NCI-H187 (cell line): ENCODE measurements at regions not wholly inside any gene's neighbourhood (a gene's known extent, or its start where the extent isn't known, plus 50 kb on each side); places are given as distances from the start of the nearest gene placed in this dataset.
"Not testable (repeated sequence)": the region's sequence is repeated elsewhere in the genome, so short reads cannot be mapped to it uniquely, and the experiment has no call there.

Experiments used
- DNase-seq, 2 experiments: peaks; one replicate each; lab custom pipeline; 2025; lab: John Stamatoyannopoulos, UW

DNA sequence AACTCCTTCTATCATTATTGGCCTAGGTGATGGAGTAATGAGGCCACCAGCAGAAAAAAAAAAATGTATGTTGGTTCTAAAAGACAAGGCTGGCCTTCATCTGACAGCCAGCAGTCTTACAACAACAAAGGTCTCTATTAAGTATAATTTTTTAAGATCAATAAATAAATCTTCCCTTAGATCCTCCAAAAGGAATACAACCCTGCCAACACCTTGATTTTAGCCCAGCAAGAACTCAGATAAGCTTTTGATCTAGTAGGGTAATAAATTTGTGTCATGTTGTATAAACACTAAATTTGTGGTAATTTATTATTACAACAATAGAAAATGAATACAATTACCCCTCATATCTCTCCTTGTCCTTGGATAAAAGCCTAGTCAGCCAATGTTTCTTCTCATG, 633.2 kb upstream of the FAM174A start:
- DNase-seq, result no peak

DNA sequence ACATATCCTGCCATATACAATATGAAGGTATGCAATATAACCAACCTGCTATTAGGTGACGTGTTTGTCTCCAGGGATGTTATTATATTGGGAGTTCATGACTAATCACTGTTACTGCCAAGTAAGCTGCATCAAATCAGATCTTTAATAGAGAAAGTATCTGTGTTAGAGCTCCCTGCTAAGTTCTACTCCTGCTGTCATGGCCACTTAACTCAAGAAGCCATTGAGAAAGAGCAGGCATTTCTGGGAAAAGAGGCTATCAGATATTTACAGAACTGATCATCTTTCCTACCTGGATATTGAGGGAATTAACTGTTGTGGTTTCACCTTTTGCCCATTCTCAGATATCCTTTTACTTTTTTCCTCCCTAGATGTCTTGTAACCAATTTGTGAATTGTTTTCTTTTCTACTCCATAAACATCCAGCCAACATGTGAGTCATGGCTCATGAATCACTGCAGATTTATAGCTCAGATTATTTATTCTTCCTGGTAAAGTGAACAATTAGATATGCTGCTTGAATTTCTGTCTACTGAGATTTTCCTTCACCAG, 634.8 kb upstream of the FAM174A start:
- DNase-seq, result peak in 1 of 2 experiments; percentile 39

DNA sequence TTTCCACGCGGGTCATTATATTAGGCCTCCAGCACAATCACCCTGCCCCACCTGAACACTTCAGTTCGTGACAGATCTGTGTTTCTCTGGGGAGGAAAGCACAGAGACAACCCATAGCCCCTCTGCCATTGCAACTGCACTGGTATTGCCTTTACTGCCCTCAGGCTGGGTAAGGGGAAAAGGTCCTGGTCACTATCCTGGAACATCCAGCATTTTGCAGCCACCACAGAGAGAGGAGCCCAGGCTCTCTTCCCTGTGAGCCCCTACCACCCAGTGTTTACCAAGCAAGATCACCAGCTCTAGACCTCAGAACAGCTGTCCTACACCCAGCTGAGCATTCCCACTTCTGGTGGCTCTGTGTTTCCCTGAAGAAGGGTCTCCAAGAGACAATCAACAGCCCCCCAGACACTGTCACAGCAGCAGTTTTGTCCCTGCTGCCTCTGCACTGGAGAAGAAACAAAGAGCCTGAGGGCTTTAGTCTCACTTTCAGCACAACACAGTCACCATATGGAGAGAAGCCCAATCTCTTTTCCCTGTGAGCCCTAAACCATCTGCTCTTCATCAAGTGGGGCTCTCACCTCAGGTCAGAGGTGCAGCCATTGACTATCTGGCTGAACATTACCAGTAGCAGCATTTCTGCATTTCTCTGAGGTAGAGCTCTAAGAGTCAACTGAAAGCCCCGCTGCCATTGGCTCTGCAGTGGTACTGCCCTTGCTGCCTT, 655.2 kb upstream of the FAM174A start:
- DNase-seq, result no peak

DNA sequence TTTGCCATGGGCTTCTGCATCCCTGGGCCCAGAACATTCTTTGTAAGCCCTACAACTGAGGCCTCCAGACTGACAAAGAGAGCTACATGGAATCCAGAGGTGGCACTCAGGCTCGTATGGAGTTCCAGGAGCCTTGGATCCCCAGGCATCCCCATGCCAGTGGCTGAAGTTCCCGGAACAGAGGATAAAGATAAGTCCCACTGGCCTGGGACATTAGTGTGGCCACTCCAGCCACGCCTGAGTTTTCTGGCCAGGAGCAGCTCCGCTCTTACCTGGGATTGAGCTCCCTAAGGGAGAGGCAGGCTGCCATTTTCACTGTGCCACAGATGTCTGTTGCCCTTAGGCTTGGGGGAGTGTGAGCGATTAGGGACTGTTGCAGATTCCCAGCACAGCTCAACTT, 656.3 kb upstream of the FAM174A start:
- no peak for DNase-seq

DNA sequence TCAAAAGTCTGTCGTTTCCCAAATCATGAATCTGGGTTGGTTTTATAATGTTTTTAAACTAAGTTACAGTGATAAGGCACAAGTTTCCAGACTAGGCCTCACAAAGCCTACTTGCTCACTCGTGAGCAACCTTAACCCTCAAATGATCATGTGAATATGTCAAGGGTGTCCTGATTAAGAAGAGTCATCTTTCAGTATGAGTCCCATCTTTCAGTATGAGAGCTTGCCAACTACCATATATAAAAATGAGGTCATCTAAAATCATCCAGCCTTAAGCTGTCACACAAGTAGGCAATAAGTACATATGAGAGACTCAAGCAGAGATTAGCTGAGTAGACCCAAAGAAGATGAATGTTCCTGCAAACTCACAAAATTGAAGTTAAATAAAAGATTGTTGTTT, 668.4 kb upstream of the FAM174A start:
- DNase-seq, result no peak

DNA sequence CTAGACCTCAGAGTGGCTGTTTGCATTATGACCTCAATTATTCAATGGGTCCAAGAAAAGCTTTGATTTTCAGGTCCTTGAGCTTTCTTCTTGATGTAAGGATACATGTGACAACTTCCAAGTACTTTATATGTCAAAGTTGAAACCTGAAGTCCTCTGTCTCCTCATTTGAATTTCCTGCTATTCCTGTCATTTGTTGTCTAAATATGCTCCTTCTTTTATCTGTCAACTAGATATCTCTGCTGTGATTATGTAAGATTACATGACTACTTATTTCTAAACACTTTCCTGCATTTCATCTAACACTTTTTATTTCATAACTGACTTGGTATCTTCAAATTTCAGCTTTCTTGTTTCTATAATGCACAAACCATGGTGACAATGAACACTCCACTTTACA, 670.0 kb upstream of the FAM174A start:
- DNase-seq, result no peak

DNA sequence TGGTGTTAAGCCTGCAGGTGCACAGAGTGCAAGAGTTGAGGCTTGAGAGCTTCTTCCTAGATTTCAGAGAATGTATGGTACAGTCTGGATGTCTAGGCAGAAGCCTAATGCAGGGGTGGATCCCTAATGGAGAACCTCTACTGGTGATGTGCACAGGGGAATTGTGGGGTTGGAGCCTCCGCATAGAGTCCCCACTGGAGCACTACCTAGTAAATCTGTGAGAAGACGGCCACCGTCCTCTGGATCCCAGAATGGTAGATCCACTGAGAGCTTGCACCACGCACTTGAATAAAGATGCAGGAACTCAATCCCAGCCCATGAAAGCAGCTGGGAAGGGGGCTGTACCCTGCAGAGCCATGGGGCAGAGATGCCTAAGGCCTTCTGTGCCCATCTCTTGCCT, 699.4 kb upstream of the FAM174A start:
- no peak for DNase-seq

DNA sequence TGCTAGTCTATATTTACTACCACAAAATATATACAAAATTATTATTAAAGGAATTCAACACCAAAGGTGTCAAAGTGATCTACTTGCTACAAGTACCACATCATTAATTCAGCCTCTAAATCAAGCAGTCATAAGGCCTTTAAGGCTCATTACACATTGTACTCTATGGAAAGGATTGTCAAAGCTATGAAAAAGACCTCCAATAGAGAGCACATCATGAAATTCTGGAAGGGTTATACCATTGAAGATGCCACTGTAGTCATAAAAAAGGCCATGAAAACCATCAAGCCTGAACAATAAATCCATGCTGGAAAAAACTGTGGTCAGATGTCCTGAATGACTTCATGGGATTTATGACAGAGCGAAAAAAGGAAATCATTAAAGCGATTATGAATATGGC, 708.0 kb upstream of the FAM174A start:
- no peak for DNase-seq

DNA sequence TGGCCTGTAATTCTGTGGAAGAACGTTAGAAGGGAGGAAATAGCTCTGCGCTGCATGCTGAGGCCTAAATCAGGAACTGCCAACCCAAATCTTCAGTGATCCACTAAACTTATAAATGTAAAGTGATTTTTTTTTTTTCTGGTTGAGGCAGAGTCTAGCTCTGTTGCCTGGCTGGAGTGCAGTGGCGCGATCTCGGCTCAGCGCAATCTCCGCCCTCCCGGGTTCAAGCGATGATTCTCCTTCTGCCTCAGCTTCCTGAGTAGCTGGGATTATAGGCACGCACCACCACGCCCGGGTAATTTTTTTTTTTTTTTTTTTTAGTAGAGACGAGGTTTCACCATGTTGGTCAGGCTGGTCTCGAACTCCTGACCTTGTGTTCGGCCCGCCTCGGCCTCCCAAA, 717.4 kb upstream of the FAM174A start:
- no peak for DNase-seq

DNA sequence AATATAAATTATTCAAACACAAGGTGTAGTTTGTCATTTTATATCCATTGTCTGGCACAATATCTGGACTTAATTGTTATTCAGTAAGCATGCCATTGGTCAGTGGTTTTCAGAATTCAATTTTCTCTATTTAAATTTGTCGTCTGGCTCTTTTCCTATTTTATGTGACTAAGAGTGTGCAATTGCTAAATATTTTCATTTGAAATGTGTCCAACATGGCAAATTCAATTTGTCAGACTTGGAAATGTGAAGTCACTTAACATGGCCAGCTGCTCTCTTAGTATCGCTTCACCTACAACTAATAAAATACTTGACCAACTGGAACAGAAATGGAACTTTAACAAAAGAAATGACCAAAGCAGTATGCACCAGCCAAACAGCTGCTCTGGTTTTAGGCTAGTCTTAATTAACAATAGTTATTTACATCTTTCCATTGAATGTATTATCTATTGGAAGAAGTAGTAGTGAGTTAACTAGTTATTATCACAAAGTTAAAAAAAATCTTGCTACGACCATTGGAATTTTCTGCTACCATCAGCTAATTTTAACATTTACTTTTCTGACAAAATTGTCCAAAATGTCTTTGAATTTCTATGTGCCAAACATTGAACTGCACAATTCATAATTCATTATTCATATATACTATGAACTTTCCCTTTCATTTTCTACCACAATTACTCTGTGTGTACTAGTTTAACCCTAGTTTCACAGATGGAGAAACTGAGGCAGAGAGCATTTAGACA, 720.7 kb upstream of the FAM174A start:
- no peak for DNase-seq

DNA sequence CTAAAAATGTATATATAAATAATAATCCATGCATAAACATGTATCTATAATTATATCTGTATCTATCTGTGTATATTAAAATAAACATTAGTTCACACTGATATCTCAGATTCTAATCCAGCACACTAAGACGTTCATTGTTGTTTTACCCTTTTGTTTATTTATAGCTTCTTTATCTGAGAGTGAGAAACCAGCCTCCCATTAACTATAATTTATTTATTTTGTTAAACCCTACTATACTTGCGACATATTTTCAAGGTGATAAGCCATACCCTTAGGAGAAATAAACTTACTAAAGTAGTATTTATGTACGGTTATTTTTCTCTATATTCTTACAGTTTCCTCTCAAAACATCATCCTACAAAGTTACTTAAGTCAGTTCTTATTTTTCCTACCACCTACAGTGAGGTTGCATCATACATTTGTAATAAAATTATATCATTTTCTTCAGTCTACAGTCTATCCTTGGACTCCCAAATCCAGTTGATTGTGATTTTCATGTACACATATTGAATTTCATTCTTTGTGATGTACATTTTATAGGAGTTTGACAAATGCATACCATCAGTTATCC, 726.4 kb upstream of the FAM174A start:
- DNase-seq, result no peak

DNA sequence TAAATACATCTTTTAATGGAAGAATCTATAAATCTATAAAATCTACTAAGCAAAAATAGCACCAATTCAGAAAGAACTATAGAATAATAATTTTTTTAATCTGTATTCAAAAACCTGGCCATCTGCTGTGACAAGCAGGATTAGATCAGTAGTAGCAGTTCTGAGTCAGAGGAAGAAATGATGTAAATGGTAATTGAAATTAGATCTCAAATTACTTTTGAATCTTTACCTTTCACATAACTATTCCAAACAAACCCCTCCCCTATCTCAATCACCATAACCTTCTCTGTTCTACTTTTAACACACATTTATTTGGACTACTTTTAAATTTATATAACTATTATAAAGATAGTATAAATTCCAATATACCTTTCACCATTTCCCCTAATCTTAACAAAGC, 727.8 kb upstream of the FAM174A start:
- DNase-seq, result no peak

DNA sequence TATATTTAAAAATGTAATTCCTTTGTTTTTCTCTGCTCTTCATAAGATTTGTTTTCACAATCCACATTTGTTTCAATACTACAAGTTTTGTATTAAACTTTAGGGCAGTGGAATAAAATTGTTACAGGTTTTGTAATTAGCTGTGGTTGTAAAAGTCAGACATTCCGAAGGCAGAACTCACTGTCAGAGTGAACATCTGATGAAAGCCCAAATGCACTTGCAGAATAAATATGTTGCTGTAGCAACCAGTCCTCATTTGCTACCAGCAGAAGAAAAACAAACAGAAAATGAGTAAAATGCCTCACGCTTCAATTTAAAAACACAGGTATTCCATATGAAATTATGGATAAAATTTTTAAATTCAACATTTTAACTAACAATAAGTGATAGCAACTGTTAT, 740.1 kb upstream of the FAM174A start:
- no peak for DNase-seq

DNA sequence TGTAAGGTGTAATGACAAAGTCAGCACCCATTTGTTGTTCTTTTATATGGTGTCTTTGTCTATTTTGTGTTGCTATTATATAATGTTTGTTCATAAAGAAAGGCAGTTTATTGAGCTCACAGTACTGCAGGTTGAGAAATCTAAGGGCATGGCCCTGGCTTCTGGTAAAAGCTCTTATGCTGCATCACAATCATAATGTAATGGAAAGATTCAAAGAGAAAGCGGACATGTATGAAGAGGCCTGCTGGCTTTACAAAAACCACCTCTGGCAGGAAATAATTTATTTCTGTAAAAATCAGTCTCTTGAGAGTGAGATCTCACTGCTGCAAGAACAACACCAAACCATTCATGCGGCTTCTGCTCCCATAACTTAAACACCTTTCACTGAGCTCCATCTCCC, 746.7 kb upstream of the FAM174A start:
- DNase-seq, result no peak

DNA sequence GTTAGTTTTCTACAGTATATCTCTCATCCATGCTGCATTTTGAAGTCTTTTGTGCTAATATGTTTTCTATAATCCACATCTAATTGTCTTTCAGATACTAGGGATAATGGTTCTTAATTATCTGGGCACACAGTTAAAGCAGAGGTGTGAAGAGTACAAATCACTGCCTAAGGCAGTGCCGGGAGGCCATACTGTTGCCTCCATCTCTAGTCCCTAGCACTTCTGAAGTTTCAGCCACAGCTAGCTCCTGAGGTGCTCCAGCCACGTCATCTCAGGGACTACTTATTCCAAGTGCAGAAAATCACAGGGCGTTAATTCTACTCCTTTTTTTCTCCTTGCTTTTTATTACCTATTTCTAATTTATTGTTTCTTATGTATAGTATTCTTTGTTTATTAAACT, 760.0 kb upstream of the FAM174A start:
- DNase-seq, result no peak

DNA sequence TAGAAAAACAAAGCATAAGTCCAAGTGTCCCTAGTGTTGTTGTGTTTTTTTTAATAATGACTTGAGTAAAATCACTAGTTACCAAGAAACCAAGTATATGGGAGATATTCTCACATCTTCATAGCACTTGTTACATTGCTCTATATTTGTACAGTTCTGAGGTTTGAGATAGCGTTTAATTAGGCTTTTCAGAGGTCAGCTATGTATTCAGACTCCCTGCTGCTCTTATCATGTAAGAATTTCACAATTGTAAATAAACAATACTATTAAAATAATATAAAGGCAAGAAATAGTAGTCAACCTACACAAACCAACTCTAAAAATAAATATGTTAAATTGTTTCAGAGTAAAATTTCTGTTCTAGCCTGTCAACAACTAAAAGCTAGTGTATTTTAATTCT, 761.9 kb upstream of the FAM174A start:
- no peak for DNase-seq

DNA sequence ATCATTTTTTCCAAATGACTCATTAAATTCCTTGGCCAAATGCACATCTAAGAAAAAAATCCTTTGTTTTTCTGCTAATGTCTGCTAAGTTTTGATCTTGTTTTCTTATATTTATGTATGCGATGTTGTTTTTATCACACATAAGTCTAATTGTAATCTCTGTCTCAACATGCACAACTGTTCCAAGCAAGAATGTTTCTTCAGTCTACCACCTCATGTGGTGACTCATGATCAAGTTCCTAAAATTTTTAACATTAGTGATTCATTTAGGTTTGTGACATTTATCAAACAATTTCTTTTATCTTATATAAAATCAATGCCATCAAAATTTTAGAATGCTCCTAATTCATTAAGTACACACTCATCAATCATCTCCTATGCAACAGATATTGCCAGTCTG, 763.9 kb upstream of the FAM174A start:
- DNase-seq, result no peak

DNA sequence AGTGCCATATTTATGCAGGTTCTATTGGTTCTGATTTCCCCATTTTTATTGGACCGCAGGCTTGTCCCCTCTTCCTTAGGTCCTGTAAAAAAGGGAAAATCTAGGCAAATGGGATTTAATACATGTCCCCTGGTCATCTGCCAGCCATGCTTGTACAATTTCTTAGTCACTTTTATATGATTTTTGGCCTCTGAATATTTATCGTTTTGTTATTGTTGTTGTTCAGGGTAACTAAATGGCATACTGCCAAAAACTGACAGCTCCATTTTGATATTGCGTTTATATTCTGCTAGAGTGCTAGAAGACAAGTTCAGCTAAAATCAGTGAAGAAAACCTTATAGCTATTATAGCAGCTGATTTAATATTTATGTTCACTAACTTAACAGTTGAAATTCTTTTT, 770.2 kb upstream of the FAM174A start:
- no peak for DNase-seq

DNA sequence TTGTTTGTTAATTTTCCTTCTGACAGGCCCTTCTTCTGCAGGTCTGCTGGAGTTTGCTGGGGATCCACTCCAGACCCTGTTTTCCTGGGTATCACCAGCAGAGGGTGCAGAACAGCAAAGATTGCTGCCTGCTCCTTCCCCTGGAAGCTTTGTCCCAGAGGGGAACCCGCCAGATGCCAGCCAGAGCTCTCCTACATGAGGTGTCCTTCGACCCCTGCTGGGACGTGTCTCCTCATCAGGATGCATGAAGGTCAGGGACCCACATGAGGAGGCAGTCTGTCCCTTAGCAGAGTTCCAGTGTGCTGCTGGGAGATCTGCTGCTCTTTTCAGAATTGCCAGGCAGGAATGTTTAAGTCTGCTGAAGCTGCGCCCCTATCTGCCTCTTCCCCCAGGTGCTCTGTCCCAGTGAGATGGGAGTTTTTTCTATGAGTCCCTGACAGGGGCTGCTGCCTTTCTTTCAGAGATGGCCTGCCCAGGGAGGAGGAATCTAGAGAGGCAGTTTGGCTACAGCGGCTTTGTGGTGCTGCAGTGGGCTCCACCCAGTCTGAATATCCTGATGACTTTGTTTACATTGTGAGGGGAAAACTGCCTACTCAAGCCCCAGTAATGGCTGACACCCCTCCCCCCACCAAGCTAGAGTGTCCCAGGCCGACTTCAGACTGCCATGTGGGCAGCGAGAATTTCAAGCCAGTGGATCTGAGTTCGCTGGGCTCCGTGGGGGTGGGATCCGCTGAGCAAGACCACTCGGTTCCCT, 772.0 kb upstream of the FAM174A start:
- no peak for DNase-seq

DNA sequence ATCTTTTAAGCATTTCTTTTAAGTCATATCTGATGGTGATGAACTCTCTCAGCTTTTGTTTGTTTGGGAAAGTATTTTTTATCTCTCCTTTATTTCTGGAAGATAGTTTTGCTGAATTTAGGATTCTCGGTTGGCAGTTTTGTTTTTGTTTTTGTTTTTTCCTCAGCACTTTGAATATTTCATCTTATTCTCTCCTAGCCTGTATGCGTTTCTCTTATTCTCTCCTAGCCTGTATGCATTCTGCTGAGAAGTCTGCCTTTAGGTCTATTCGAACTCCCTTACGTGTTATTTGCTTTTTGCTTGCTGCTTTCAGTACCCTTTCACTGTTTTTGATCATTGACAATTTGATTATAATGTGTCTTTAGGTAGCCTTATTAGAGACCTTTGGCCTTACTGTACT, 787.8 kb upstream of the FAM174A start:
- no peak for DNase-seq

DNA sequence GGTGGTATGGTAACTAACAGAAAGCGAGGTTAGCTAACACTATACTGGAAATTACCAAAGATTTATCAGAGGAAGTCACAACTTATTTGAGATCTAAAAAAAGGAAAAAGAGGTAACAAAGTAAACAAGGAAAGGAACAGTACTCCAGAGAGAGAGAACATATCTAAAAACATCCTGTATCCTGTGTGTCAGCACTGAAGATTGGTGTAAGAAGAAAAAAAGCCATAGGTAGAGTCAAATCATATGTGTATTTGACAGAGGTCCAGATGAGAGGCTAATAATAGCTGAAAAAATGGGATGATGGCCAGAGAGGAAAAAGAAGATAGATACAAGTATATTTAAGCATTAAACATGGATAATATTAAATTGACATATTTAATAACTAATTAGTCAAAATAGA, 802.0 kb upstream of the FAM174A start:
- DNase-seq, result not testable (repeated sequence)

DNA sequence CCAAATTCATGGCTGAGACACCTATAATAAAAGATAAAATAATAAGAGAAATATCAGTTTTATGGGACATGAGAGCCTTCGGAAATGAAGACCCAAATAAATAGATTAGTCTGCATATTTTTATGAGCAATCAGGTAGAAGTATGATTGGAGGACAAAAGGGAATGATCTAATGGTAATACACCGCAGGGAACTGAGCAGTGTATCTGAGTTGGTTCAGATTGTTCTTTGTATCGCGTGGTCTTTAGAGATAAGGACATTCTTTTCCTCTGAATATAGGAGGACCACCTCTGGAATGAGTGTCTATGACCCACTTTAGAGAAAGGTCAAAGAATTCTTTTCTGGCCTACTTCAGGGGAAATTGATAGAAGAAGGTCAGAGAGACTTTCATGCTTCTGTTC, 801.8 kb upstream of the CHD1 start:
- DNase-seq, result not testable (repeated sequence)
